ENCODE measurements at regions not wholly inside any gene's neighbourhood (a gene's known extent, or its start where the extent isn't known, plus 50 kb on each side); places are given as distances from the start of the nearest gene placed in this dataset.

DNA sequence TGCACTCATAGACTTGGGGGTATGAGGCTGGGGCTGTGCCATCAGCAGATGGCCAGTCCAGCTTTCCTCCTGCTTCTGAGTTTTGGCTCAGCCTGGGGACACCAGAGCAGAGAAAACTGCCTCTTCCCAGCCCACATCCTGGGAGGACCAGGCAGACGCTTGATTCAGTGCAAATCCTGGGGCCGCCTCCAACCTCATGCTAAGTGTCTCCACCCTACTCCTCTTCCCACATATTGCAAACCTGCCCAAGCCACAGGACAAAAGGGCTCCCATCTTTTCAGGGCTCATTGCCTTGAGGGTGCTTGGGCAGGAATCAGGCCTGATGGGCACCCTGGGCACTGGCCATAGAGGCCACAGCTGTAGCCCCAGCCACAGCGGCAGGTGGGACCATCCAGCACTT is 79.7 kb upstream of the SHANK2 start:
- H3K4me1 ChIP-seq, result no peaks in the 10 kb centered on the region
- H3K36me3 ChIP-seq, result no peaks in the 10 kb centered on the region
- 89 to 96% methylated on average over 3 of the region's 3 CpGs for WGBS, 2 donors
- H3K27me3 ChIP-seq, result no peaks in the 10 kb centered on the region
- DNase-seq (no peak), ATAC-seq (no peak), FAIRE-seq (no peak)
- intact Hi-C loops (cut with DNase I), result no loop called here
- no peak overlapping the region for H3K4me3 ChIP-seq
- H3K9me3 ChIP-seq, result no peaks in the 10 kb centered on the region
- TF ChIP-seq, protein P1, sequence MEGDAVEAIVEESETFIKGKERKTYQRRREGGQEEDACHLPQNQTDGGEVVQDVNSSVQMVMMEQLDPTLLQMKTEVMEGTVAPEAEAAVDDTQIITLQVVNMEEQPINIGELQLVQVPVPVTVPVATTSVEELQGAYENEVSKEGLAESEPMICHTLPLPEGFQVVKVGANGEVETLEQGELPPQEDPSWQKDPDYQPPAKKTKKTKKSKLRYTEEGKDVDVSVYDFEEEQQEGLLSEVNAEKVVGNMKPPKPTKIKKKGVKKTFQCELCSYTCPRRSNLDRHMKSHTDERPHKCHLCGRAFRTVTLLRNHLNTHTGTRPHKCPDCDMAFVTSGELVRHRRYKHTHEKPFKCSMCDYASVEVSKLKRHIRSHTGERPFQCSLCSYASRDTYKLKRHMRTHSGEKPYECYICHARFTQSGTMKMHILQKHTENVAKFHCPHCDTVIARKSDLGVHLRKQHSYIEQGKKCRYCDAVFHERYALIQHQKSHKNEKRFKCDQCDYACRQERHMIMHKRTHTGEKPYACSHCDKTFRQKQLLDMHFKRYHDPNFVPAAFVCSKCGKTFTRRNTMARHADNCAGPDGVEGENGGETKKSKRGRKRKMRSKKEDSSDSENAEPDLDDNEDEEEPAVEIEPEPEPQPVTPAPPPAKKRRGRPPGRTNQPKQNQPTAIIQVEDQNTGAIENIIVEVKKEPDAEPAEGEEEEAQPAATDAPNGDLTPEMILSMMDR (IDR thresholded peaks at IDR 0.05), result no peak
- no peak overlapping the region for H3K27ac ChIP-seq

DNA sequence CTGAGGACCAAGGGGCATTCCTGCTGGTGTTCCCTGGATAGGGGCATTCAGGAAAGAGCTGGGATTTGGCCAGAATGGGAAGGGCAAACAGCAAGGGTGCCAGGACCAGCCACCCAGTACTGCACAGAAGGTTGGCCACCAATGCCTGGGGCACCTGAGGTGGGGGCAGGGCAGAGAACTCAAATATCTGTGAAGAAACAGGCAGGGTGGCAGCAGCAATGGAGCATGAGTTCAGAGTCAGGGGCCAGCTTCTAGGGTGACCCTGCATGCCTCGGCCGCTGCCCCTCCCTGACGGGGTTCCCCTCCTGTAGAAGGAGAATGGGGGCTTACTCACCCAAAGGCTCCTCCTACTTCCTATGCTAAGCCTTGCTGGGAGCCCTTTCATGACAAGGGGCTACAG is 79.3 kb upstream of the SHANK2 start:
- intact Hi-C loops (cut with DNase I), result no loop called here
- Histone ChIP-seq H3K4me3 (no peak overlapping the region), H3K9me3 (no peaks in the 10 kb centered on the region), H3K27me3 (no peaks in the 10 kb centered on the region), H3K27ac (no peak overlapping the region), H3K36me3 (no peaks in the 10 kb centered on the region), H3K4me1 (no peaks in the 10 kb centered on the region)
- no peak for DNase-seq
- ATAC-seq, result no peak
- TF ChIP-seq, protein P1 (IDR thresholded peaks at IDR 0.05), result no peak
- WGBS, 2 donors, result 54 to 82% methylated on average over 3 of the region's 3 CpGs
- FAIRE-seq, result no peak

DNA sequence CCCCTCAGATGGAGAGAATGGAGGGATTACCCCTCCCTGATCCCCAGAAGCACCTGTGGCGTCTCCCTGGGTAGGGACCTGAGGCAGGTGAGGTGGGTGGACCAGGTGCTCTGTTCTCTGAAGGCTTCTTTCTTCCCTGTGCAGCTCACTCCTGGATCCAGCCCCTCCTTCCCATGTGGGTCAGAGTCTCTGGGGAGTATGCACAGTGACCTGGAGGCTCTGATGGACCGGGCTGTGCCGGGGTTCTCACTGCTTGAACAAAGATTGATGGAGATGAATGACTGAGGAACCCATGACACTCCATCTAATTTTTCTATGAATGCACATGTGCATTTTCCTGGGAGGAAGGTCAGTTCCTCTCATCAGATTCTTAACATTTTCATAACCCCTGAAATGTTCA is 78.6 kb upstream of the SHANK2 start:
- TF ChIP-seq, protein P1 (IDR thresholded peaks at IDR 0.05), result no peak
- H3K27me3 ChIP-seq, result no peaks in the 10 kb centered on the region
- H3K27ac ChIP-seq, result no peak overlapping the region
- no peaks in the 10 kb centered on the region for H3K4me1 ChIP-seq
- no peaks in the 10 kb centered on the region for H3K36me3 ChIP-seq
- ATAC-seq (no peak), DNase-seq (no peak), FAIRE-seq (no peak)
- intact Hi-C loops (cut with DNase I), result no loop called here
- no peaks in the 10 kb centered on the region for H3K9me3 ChIP-seq
- H3K4me3 ChIP-seq, result no peak overlapping the region
- 85 to 93% methylated on average over 3 of the region's 3 CpGs for WGBS, 2 donors

DNA sequence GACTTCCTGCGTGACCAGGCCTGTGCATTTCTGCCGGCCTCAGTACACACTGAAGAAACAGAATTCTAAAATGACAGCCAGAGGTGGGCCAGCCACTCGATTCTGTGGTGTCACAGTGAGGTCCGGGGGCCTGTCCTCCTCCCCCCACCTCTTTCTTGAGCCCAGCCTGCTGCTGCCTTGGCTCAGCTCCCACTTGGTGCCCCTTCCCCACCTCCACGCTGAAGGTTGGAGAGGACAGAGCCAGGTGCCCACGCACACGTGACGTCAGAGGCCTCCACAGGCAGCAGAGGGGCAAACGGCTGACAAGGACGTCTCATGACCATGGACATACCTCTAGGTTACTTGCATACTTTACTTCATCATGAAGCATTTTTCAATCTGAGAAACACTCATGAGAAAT is 78.0 kb upstream of the SHANK2 start:
- intact Hi-C loops (cut with DNase I), result no loop called here
- ATAC-seq, result no peak

DNA sequence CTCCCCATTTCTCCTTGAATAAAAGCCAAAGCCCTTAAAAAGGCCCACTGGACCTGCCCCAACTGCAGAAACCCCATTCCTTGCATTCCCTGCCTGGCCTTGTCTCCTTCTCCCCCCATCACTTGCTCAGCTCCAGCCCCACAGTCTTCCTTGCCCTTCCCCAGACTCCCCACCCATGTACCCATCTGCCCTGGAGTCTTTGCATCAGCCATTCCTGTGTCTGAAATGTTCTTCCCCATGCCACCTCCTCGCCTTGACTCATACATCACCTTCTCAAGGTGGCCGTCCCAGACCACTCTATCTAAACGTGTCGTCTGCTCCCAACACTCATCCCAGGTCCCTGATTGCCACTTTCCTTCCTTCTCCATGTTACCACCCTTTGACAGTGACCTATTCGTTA is 77.4 kb upstream of the SHANK2 start:
- WGBS, 2 donors, result 76 to 82% methylated on average over 5 of the region's 5 CpGs
- H3K27ac ChIP-seq, result no peak overlapping the region
- ATAC-seq (no peak), DNase-seq (peak in 1 of 6 donors; percentile 14), FAIRE-seq (no peak)
- no peak overlapping the region for H3K4me3 ChIP-seq
- H3K4me1 ChIP-seq, result no peaks in the 10 kb centered on the region
- TF ChIP-seq, protein P1 (IDR thresholded peaks at IDR 0.05), result no peak
- H3K9me3 ChIP-seq, result no peaks in the 10 kb centered on the region
- intact Hi-C loops (cut with DNase I), result no loop called here
- H3K27me3 ChIP-seq, result no peaks in the 10 kb centered on the region
- no peaks in the 10 kb centered on the region for H3K36me3 ChIP-seq

More for the DNA sequence above, 78.0 kb upstream of the SHANK2 start:
- Histone ChIP-seq H3K9me3 (no peaks in the 10 kb centered on the region), H3K4me3 (no peak overlapping the region), H3K27me3 (no peaks in the 10 kb centered on the region), H3K27ac (no peak overlapping the region), H3K36me3 (no peaks in the 10 kb centered on the region), H3K4me1 (no peaks in the 10 kb centered on the region)
- 78 to 80% methylated on average over 10 of the region's 10 CpGs for WGBS, 2 donors
- FAIRE-seq (no peak), DNase-seq (no peak)
- TF ChIP-seq, protein P1 (IDR thresholded peaks at IDR 0.05), result no peak
